RWPE2 (cell line): ENCODE measurements at regions not wholly inside any gene's neighbourhood (a gene's known extent, or its start where the extent isn't known, plus 50 kb on each side); places are given as distances from the start of the nearest gene placed in this dataset.

ENCODE experiments used
- ATAC-seq: fragments of 200-7000 bp; cut with Tn5 transposase; 3 replicates; pipeline ENCODE4 v1.9.1; 2021; ENCODE audit warnings: low read depth
- DNase-seq: peaks from one replicate; pipeline ENCODE4 v3.0.0-alpha.2; 2020; ENCODE audit warnings: low spot score
- H3K27ac ChIP-seq: fragments of 450-650 bp; 2 replicates; pipeline ENCODE4 v1.5.1; 2017; ENCODE audit warnings: mild to moderate bottlenecking; ENCODE audit not compliant: poor library complexity, severe bottlenecking
- H3K27me3 ChIP-seq: fragments of 250-450 bp; sonication (Bioruptor Pico); 2 replicates; pipeline ENCODE4 v1.5.1; 2021; ENCODE audit warnings: mild to moderate bottlenecking, moderate library complexity; ENCODE audit not compliant: insufficient read depth, poor library complexity, severe bottlenecking
- H3K36me3 ChIP-seq: fragments of 250-450 bp; sonication (Bioruptor Pico); 2 replicates; pipeline ENCODE4 v1.5.1; 2020; ENCODE audit warnings: low read depth, mild to moderate bottlenecking, moderate library complexity
- H3K4me1 ChIP-seq: fragments of 250-450 bp; sonication (Bioruptor Pico); 2 replicates; pipeline ENCODE4 v1.5.1; 2021; ENCODE audit warnings: mild to moderate bottlenecking, moderate library complexity; ENCODE audit not compliant: insufficient read depth, poor library complexity, severe bottlenecking
- H3K4me3 ChIP-seq: fragments of 250-450 bp; sonication (Bioruptor Pico); 2 replicates; pipeline ENCODE4 v1.5.1; 2021; ENCODE audit warnings: mild to moderate bottlenecking, moderate library complexity; ENCODE audit not compliant: severe bottlenecking
- H3K9me3 ChIP-seq: fragments of 250-450 bp; sonication (Bioruptor Pico); 2 replicates; pipeline ENCODE4 v1.5.1; 2021; ENCODE audit warnings: mild to moderate bottlenecking, moderate library complexity; ENCODE audit not compliant: severe bottlenecking
- TF ChIP-seq, protein P1 (sequence below): fragments of 450-650 bp; IDR thresholded peaks from one replicate; pipeline ENCODE4 v1.5.1; 2017; ENCODE audit warnings: mild to moderate bottlenecking, moderate library complexity; ENCODE audit not compliant: poor library complexity, severe bottlenecking

DNA sequence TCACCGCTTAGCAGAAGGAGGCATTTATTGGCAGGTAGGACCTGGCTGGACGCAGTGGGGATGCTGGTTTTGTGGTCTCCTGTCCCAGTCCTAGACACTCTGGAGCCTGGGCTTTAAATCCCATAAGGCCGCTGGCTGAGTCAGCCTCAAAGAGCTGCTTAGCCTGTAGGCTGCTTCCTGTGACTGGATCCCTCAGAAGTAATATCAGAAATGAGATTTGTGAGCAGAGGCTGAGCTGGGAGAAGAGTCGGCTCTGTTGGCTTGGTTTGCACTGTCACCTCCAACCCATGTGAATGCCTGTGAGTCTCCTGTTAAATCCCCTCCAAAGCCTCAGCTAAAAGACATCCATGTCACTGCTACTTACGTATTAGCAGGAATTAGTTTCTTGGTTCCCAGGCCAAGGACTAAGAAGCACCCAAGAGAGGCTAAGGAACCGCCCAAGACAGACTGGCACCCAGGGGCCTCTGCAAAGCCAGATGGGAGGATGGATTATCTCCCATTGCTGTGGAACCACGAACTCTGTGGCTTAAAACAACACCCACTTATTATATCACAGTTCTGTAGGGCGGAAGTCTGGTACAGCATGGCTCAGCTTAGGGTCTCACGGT lies 289.4 kb downstream of the CDC5L start:
- no peaks in the 10 kb centered on the region for H3K9me3 ChIP-seq

DNA sequence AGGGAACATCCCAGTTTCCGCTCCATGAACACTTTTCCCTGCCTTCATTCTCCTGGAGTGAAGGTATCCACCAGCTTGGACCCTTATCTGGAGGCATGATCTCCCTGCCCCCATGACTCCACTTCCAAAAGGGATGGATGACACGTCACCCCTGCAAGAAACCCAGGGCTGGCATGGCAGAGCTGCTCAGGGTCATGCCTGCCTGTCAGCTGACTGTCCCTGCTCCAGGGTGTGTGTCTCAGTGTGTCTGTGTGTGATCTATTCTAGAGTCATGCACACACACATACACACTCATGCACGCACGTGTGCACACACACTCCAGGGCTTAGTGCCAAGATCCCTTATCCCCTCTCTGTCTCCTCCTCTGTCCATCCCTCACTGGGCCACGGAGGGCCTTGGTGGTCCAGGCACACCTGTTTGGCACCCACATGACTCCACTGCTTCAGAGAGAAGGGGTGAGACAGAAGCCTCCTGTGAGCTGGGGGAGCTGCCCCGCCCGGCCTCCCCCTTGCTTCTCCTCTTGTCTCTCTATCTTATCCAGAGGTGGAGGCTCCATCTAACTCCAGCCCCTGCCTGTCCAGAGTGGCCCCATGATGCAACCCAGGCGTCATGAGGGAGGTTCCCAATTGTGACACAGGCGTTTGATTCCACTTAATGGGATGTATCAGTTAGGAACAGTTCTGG lies 290.9 kb downstream of the CDC5L start:
- H3K4me3 ChIP-seq: no peak overlapping the region
- TF ChIP-seq, protein P1, sequence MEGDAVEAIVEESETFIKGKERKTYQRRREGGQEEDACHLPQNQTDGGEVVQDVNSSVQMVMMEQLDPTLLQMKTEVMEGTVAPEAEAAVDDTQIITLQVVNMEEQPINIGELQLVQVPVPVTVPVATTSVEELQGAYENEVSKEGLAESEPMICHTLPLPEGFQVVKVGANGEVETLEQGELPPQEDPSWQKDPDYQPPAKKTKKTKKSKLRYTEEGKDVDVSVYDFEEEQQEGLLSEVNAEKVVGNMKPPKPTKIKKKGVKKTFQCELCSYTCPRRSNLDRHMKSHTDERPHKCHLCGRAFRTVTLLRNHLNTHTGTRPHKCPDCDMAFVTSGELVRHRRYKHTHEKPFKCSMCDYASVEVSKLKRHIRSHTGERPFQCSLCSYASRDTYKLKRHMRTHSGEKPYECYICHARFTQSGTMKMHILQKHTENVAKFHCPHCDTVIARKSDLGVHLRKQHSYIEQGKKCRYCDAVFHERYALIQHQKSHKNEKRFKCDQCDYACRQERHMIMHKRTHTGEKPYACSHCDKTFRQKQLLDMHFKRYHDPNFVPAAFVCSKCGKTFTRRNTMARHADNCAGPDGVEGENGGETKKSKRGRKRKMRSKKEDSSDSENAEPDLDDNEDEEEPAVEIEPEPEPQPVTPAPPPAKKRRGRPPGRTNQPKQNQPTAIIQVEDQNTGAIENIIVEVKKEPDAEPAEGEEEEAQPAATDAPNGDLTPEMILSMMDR: no peak
- no peaks in the 10 kb centered on the region for H3K27me3 ChIP-seq
- DNase-seq (no peak), ATAC-seq (no peak)
- H3K4me1 ChIP-seq: peaks cover 29% of the 10 kb centered on the region
- H3K36me3 ChIP-seq: no peaks in the 10 kb centered on the region
- no peak overlapping the region for H3K27ac ChIP-seq
- no peaks in the 10 kb centered on the region for H3K9me3 ChIP-seq

More for the DNA sequence above, 289.4 kb downstream of the CDC5L start:
- ATAC-seq (no peak), DNase-seq (no peak)
- H3K27ac ChIP-seq: peak overlapping the region; percentile 91
- no peaks in the 10 kb centered on the region for H3K27me3 ChIP-seq
- TF ChIP-seq, protein P1: no peak
- no peak overlapping the region for H3K4me3 ChIP-seq
- H3K4me1 ChIP-seq: peaks cover 39% of the 10 kb centered on the region
- no peaks in the 10 kb centered on the region for H3K36me3 ChIP-seq

DNA sequence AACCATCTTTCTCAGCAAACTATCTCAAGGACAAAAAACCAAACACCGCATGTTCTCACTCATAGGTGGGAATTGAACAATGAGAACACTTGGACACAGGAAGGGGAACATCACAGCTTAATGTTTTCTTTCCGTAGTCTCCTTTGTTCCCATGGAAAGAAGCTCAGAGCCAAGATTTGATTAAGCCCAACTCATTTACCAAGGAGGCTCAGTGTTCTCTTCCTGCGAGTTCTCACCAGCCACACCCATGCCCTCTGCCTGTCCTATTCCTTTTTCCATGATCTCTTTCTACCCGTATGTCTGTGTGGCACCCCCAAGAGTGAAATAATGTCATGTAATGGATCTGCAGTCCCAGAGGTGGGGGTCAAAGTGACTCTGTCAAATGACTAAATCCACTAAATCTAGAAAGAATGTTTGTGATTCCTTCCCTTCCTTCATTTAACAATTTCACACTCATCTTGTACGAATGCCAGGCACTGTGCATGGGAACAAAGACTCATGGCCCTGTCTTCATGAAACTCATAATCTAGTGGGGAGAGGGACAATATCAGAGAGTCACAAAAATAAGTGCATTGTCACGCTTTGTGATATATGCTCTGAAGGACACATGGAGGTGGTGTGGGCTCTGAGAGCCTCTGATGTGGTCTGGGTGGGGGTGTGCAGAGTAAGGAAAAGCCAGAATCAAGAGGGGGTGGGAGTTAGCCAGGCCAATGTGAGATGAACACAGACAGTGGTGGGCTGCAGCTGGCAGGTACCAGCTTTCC lies 292.1 kb downstream of the CDC5L start:
- ATAC-seq (no peak), DNase-seq (no peak)
- Histone ChIP-seq H3K27ac (no peak overlapping the region), H3K4me1 (peaks cover 17% of the 10 kb centered on the region), H3K36me3 (no peaks in the 10 kb centered on the region), H3K27me3 (no peaks in the 10 kb centered on the region), H3K4me3 (no peak overlapping the region), H3K9me3 (no peaks in the 10 kb centered on the region)
- TF ChIP-seq, protein P1: no peak

DNA sequence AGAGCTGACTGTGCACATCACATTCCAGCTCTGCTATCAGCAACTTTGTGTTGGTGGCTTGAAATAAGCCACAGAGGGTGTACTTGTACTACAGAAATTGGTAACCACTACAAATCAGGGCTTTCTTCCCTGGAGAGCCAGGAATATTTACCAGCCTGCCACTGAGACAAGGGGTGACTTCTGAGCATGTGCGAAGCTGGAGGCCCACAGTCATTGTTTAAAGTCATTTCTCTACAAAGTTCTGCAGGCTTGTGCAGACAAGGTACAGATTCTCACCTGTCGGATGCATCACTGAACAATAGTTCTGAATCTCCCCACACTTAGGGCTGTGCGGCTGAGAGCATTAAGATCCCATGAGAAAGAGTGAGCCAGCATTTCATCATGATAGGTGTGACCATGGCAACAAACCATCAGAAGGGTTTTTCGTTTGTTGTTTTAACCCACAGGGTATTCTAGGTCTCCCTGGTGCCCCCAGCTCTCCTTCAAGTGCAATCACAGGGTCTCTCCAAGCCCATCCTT lies 292.8 kb downstream of the CDC5L start:
- Histone ChIP-seq H3K9me3 (no peaks in the 10 kb centered on the region), H3K27me3 (no peaks in the 10 kb centered on the region), H3K27ac (no peak overlapping the region), H3K4me3 (no peak overlapping the region), H3K36me3 (no peaks in the 10 kb centered on the region), H3K4me1 (peaks cover 14% of the 10 kb centered on the region)
- TF ChIP-seq, protein P1: no peak
- DNase-seq (no peak), ATAC-seq (0 out of 3 replicates have a peak, but pooled peaks have one; percentile 4)
